ENCODE measurements at regions not wholly inside any gene's neighbourhood (a gene's known extent, or its start where the extent isn't known, plus 50 kb on each side); places are given as distances from the start of the nearest gene placed in this dataset.

DNA sequence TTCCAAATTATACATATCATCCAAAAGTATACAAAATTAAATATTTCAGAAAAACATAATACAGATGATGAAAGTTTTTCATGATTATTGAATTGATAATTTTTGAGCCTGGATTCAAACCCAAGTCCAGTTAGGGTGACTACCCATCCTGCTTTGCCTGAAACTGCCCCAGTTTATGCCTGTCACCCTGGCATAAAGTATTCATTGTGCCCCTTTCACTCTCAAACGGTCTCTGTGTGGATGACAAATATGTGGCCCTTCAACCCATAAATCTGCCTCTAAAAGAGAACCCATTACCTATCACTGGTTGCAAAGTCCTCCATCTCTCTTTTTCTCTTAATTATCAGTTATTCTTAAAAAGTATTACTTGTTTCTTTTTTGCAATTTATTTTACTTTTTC is 553.7 kb upstream of the JARID2 start:
- Histone ChIP-seq H3K27me3 (ENCODE audit: insufficient read depth, poor library complexity, severe bottlenecking) (no peaks in the 10 kb centered on the region), H3K27ac (replicated peaks) (no peak overlapping the region), H3K4me3 (replicated peaks; ENCODE audit: insufficient read depth, low read length) (no peak overlapping the region)
- no peak for DNase-seq (ENCODE audit: low read depth in 1 of 2, low spot score in 1 of 2)
- TF ChIP-seq, protein P1, sequence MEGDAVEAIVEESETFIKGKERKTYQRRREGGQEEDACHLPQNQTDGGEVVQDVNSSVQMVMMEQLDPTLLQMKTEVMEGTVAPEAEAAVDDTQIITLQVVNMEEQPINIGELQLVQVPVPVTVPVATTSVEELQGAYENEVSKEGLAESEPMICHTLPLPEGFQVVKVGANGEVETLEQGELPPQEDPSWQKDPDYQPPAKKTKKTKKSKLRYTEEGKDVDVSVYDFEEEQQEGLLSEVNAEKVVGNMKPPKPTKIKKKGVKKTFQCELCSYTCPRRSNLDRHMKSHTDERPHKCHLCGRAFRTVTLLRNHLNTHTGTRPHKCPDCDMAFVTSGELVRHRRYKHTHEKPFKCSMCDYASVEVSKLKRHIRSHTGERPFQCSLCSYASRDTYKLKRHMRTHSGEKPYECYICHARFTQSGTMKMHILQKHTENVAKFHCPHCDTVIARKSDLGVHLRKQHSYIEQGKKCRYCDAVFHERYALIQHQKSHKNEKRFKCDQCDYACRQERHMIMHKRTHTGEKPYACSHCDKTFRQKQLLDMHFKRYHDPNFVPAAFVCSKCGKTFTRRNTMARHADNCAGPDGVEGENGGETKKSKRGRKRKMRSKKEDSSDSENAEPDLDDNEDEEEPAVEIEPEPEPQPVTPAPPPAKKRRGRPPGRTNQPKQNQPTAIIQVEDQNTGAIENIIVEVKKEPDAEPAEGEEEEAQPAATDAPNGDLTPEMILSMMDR (IDR thresholded peaks at IDR 0.05; ENCODE audit: insufficient read depth, low read length) = no peak
- TF ChIP-seq GABPA (IDR thresholded peaks at IDR 0.05; ENCODE audit: low read depth) = no peak
- TF ChIP-seq POLR2AphosphoS5 (IDR thresholded peaks at IDR 0.05; ENCODE audit: low read depth) = no peak
- TF ChIP-seq SPI1 (IDR thresholded peaks at IDR 0.05; ENCODE audit: borderline replicate concordance, low read depth) = no peak
- TF ChIP-seq, protein P2, sequence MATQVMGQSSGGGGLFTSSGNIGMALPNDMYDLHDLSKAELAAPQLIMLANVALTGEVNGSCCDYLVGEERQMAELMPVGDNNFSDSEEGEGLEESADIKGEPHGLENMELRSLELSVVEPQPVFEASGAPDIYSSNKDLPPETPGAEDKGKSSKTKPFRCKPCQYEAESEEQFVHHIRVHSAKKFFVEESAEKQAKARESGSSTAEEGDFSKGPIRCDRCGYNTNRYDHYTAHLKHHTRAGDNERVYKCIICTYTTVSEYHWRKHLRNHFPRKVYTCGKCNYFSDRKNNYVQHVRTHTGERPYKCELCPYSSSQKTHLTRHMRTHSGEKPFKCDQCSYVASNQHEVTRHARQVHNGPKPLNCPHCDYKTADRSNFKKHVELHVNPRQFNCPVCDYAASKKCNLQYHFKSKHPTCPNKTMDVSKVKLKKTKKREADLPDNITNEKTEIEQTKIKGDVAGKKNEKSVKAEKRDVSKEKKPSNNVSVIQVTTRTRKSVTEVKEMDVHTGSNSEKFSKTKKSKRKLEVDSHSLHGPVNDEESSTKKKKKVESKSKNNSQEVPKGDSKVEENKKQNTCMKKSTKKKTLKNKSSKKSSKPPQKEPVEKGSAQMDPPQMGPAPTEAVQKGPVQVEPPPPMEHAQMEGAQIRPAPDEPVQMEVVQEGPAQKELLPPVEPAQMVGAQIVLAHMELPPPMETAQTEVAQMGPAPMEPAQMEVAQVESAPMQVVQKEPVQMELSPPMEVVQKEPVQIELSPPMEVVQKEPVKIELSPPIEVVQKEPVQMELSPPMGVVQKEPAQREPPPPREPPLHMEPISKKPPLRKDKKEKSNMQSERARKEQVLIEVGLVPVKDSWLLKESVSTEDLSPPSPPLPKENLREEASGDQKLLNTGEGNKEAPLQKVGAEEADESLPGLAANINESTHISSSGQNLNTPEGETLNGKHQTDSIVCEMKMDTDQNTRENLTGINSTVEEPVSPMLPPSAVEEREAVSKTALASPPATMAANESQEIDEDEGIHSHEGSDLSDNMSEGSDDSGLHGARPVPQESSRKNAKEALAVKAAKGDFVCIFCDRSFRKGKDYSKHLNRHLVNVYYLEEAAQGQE (IDR thresholded peaks at IDR 0.05; ENCODE audit: insufficient replicate concordance, low read depth) = no peak

DNA sequence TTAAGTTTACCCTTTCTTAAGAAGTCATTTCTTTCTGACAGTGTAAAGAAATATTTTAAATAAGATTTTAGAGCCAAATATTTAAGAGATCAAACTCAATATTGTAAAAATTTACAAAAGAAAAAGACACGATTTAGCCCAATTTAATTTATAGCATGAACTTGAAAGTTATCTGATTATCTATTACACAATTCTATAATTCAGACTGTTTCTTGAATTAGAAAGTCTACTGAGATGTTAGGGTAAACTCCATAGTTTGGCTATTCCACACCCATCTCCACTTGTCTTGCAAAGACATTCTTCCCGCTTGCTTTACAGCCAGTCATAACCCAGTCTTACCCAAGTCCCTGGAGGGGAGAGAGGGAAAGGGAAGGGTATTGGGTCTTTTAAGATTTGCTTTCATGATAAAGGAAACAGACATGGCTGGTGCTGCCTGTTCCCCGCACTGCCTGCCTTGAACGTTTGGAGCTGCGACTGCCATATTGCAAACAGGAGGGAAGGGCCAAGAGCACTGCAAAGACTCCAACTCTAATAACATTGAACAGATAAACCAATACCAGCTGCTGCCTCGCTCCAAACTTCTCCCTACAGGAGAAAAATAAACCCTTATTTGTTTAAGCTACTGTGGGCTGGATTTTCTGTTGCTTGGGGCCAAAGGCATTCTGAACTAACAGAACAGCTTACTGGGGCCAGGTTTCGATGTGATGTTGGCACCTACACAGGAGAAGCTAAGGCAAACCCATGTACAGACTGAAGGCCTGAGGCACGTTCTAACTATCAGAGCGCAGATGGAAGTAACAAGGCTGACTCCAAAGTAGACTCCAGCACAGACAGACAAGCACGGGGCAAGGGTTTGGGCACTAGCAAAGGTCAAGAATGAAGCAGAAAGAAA is 552.3 kb upstream of the JARID2 start:
- H3K4me3 ChIP-seq (replicated peaks; ENCODE audit: insufficient read depth, low read length) = no peak overlapping the region
- TF ChIP-seq, protein P2 (IDR thresholded peaks at IDR 0.05; ENCODE audit: insufficient replicate concordance, low read depth) = no peak
- TF ChIP-seq, protein P1 (IDR thresholded peaks at IDR 0.05; ENCODE audit: insufficient read depth, low read length) = no peak
- TF ChIP-seq SPI1 (IDR thresholded peaks at IDR 0.05; ENCODE audit: borderline replicate concordance, low read depth) = no peak
- no peak for TF ChIP-seq GABPA (IDR thresholded peaks at IDR 0.05; ENCODE audit: low read depth)
- no peak for TF ChIP-seq POLR2AphosphoS5 (IDR thresholded peaks at IDR 0.05; ENCODE audit: low read depth)
- no peaks in the 10 kb centered on the region for H3K27me3 ChIP-seq (ENCODE audit: insufficient read depth, poor library complexity, severe bottlenecking)
- H3K27ac ChIP-seq (replicated peaks) = no peak overlapping the region
- DNase-seq (ENCODE audit: low read depth in 1 of 2, low spot score in 1 of 2) = no peak

DNA sequence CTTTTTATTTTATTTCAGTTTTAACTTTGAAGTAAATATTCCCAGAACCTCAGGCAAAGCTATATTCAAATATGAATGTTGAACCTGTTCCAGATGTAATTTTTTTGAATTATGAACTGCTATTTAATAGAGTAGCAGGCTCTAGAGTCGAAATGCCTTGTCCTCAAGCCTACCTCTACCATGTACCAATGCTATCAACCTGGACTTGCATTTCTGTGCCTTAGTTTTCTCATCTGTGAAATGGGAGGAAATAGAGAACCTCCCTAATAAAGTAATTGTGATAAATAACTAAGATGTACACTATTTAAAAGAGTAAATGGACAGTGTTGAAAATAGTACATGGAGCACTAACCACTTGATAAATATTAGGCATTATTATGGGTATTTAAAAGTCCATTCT is 551.6 kb upstream of the JARID2 start:
- no peak overlapping the region for H3K27ac ChIP-seq (replicated peaks)
- no peak for TF ChIP-seq GABPA (IDR thresholded peaks at IDR 0.05; ENCODE audit: low read depth)
- TF ChIP-seq, protein P2 (IDR thresholded peaks at IDR 0.05; ENCODE audit: insufficient replicate concordance, low read depth) = no peak
- TF ChIP-seq POLR2AphosphoS5 (IDR thresholded peaks at IDR 0.05; ENCODE audit: low read depth) = no peak
- H3K4me3 ChIP-seq (replicated peaks; ENCODE audit: insufficient read depth, low read length) = no peak overlapping the region
- no peaks in the 10 kb centered on the region for H3K27me3 ChIP-seq (ENCODE audit: insufficient read depth, poor library complexity, severe bottlenecking)
- DNase-seq (ENCODE audit: low read depth in 1 of 2, low spot score in 1 of 2) = no peak

Data from HL-60 (cell line).